ENCODE measurements at regions not wholly inside any gene's neighbourhood (a gene's known extent, or its start where the extent isn't known, plus 50 kb on each side); places are given as distances from the start of the nearest gene placed in this dataset.

GRCh38 chr18:54772056-54772455, 56.2 kb upstream of the RAB27B start:
- no peak for DNase-seq

GRCh38 chr18:54774423-54774822, 53.9 kb upstream of the RAB27B start:
- no peak for DNase-seq

- DNase-seq: no peak
These were observed 53.2 kb upstream of the RAB27B start for GRCh38 chr18:54774981-54775665.

GRCh38 chr18:54775686-54776085, 52.6 kb upstream of the RAB27B start:
- no peak for DNase-seq

- no peak for DNase-seq
These were observed 51.8 kb upstream of the RAB27B start for GRCh38 chr18:54776282-54776977.

- DNase-seq: no peak
These were observed 51.0 kb upstream of the RAB27B start for GRCh38 chr18:54777118-54777791.

GRCh38 chr18:54777989-54778388, 50.3 kb upstream of the RAB27B start:
- no peak for DNase-seq

Measured in NCI-H146 (cell line).